GM13977 (cell line): ENCODE measurements at regions not wholly inside any gene's neighbourhood (a gene's known extent, or its start where the extent isn't known, plus 50 kb on each side); places are given as distances from the start of the nearest gene placed in this dataset.

ENCODE experiments used
- DNase-seq: peaks from one replicate; pipeline ENCODE4 v3.0.0; 2012; ENCODE audit warnings: low spot score
- CTCF ChIP-seq: IDR thresholded peaks from 2 replicates; pipeline ENCODE4 v1.5.1; 2012; ENCODE audit warnings: mild to moderate bottlenecking, control low read depth; ENCODE audit not compliant: insufficient read depth; ENCODE audit errors: extremely low read depth, missing control alignments
- in situ Hi-C: fragments of 300-500 bp; cut with MboI; formaldehyde crosslinking; loops from one replicate; pipeline ENCODE4 v1.12.0; 2022; ENCODE audit warnings: low sequenced_read_pairs, low pct_unique_long_range_greater_than_20kb, mixed read lengths, inconsistent platforms; ENCODE audit not compliant: unreplicated experiment

GRCh38 chr13:99050983-99051488 is 73.2 kb upstream of the DOCK9 start:
- TF ChIP-seq CTCF, result no peak
- in situ Hi-C loops, result no loop called here
- no peak for DNase-seq

GRCh38 chr13:99051768-99052455 is 74.0 kb upstream of the DOCK9 start:
- no peak for DNase-seq
- TF ChIP-seq CTCF, result no peak
- in situ Hi-C loops, result no loop called here

GRCh38 chr13:99053636-99054233 is 75.9 kb upstream of the DOCK9 start:
- in situ Hi-C loops, result no loop called here
- no peak for DNase-seq
- no peak for TF ChIP-seq CTCF

- no peak for DNase-seq
- in situ Hi-C loops, result no loop called here
These were observed 77.4 kb upstream of the DOCK9 start for GRCh38 chr13:99055281-99055680.

GRCh38 chr13:99055735-99056134 is 77.9 kb upstream of the DOCK9 start:
- in situ Hi-C loops, result no loop called here
- no peak for TF ChIP-seq CTCF
- DNase-seq, result no peak

More at GRCh38 chr13:99055281-99055680, 77.4 kb upstream of the DOCK9 start:
- no peak for TF ChIP-seq CTCF

- in situ Hi-C loops, result no loop called here
These were observed 78.6 kb upstream of the DOCK9 start for GRCh38 chr13:99056381-99057014.

More at GRCh38 chr13:99056381-99057014, 78.6 kb upstream of the DOCK9 start:
- no peak for DNase-seq
- no peak for TF ChIP-seq CTCF
